ENCODE measurements at regions not wholly inside any gene's neighbourhood (a gene's known extent, or its start where the extent isn't known, plus 50 kb on each side); places are given as distances from the start of the nearest gene placed in this dataset.

GRCh38 chr14:71411738-71412137, 504.5 kb downstream of the PCNX1 start:
- no peak for TF ChIP-seq CTCF (IDR thresholded peaks at IDR 0.05; ENCODE audit: low read depth, low read length, missing input control)
- no peak for TF ChIP-seq RAD21 (IDR thresholded peaks at IDR 0.05)
- TF ChIP-seq SP1 (IDR thresholded peaks at IDR 0.05) = no peak
- no peak for TF ChIP-seq ZBTB33 (IDR thresholded peaks at IDR 0.05)
- no peak for TF ChIP-seq JUND (IDR thresholded peaks at IDR 0.05)
- no peak for TF ChIP-seq MAX (IDR thresholded peaks at IDR 0.05)
- TF ChIP-seq REST (IDR thresholded peaks at IDR 0.05) = no peak
- no peak for TF ChIP-seq ATF3 (IDR thresholded peaks at IDR 0.05)
